Esophagus muscularis mucosa (tissue), 4 donors: ENCODE measurements at regions not wholly inside any gene's neighbourhood (a gene's known extent, or its start where the extent isn't known, plus 50 kb on each side); places are given as distances from the start of the nearest gene placed in this dataset.

ENCODE experiments used
- DNase-seq: peaks from one replicate; pipeline ENCODE4 v3.0.0-alpha.2; 2017; ENCODE audit errors: extremely low spot score
- H3K27ac ChIP-seq, 4 donors: fragments of 200-600 bp; sonication (generic); replicated peaks in 1 of 4; 1 replicate in 3 of 4; 2 replicates in 1 of 4; pipeline ENCODE4 v1.5.1; 2016 to 2019; ENCODE audit warnings: mild to moderate bottlenecking in 1 of 4
- H3K27me3 ChIP-seq, 4 donors: fragments of 200-600 bp; sonication (generic); one replicate each; pipeline versions ENCODE4 v1.5.1 to v1.6.0; 2016 to 2019
- H3K36me3 ChIP-seq, 4 donors: fragments of 200-600 bp; sonication (generic); one replicate each; pipeline ENCODE4 v1.5.1; 2016 to 2019
- H3K4me1 ChIP-seq, 4 donors: fragments of 200-600 bp; sonication (generic); one replicate each; pipeline ENCODE4 v1.5.1; 2016 to 2019
- H3K4me3 ChIP-seq, 4 donors: fragments of 200-600 bp; sonication (generic); 1 replicate in 2 of 4; 2 replicates in 2 of 4; pipeline ENCODE4 v1.5.1; 2016 to 2019; ENCODE audit warnings: mild to moderate bottlenecking in 4 of 4, moderate library complexity in 1 of 4
- H3K9me3 ChIP-seq, 4 donors: fragments of 200-600 bp; sonication (generic); 1 replicate in 3 of 4; 2 replicates in 1 of 4; pipeline ENCODE4 v1.5.1; 2016 to 2019
- EP300 ChIP-seq: sonication (generic); formaldehyde crosslinking; IDR thresholded peaks from one replicate; pipeline ENCODE4 v1.6.1; 2017; ENCODE audit warnings: antibody characterized with exemption
- POLR2A ChIP-seq: fragments of 450-650 bp; IDR thresholded peaks from one replicate; pipeline ENCODE4 v1.6.1; 2017; ENCODE audit warnings: antibody characterized with exemption, moderate library complexity, mild to moderate bottlenecking, low read depth
- POLR2AphosphoS5 ChIP-seq, 2 donors: sonication (generic); formaldehyde crosslinking; IDR thresholded peaks; one replicate each; pipeline ENCODE4 v1.6.1; 2017; ENCODE audit warnings: antibody characterized with exemption in 2 of 2
- WGBS: methylation state at CpG from one replicate; pipeline ENCODE4 v1.1.5; 2018; 5-methylcytosine and 5-hydroxymethylcytosine counted together
- intact Hi-C: fragments of 100-400 bp; cut with DNase I; formaldehyde crosslinking; loops from one replicate; pipeline ENCODE4 v1.15.1; 2023
- TF ChIP-seq, protein P1 (sequence below), 3 experiments: fragments of 200-600 bp in 2 of 3; fragments of 450-650 bp in 1 of 3; sonication (generic) in 2 of 3; IDR thresholded peaks; one replicate each; pipeline ENCODE4 v1.5.1; 2017 to 2019; ENCODE audit warnings: antibody characterized with exemption in 3 of 3, mild to moderate bottlenecking in 2 of 3, moderate library complexity in 1 of 3

DNA sequence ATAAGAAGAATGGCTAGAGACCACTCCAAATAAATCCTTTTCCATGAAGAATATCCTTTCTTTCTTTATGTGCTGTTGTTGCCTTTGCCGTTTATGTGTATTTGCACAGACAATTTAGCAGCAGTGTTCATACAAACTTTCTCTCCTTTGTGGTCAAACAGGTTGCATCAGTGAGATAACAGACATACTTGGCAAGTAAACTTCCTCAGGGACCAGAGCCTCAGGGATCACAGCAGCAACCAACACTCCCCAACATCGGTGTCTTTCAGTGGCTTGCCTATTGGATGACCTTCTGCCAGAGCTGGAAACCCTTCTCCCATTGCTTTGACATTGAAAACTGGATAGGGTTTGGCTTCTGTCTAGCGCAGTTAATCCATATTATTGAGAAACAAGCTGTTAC is 252.2 kb downstream of the BTG1 start:
- intact Hi-C loops = no loop called here
- H3K36me3 ChIP-seq = no peaks in the 10 kb centered on the region
- TF ChIP-seq, protein P1, sequence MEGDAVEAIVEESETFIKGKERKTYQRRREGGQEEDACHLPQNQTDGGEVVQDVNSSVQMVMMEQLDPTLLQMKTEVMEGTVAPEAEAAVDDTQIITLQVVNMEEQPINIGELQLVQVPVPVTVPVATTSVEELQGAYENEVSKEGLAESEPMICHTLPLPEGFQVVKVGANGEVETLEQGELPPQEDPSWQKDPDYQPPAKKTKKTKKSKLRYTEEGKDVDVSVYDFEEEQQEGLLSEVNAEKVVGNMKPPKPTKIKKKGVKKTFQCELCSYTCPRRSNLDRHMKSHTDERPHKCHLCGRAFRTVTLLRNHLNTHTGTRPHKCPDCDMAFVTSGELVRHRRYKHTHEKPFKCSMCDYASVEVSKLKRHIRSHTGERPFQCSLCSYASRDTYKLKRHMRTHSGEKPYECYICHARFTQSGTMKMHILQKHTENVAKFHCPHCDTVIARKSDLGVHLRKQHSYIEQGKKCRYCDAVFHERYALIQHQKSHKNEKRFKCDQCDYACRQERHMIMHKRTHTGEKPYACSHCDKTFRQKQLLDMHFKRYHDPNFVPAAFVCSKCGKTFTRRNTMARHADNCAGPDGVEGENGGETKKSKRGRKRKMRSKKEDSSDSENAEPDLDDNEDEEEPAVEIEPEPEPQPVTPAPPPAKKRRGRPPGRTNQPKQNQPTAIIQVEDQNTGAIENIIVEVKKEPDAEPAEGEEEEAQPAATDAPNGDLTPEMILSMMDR (IDR thresholded peaks at IDR 0.05) = no peak
- TF ChIP-seq POLR2AphosphoS5 (IDR thresholded peaks at IDR 0.05) = no peak
- no peak for TF ChIP-seq EP300
- TF ChIP-seq POLR2A = no peak
- no peak overlapping the region for H3K4me3 ChIP-seq
- no peaks in the 10 kb centered on the region for H3K9me3 ChIP-seq
- no peak for DNase-seq
- H3K4me1 ChIP-seq = peaks cover 0 to 13% (median 8%) of the 10 kb centered on the region in 4 donors
- WGBS = 91% methylated on average over 3 of the region's 3 CpGs
- H3K27ac ChIP-seq = no peak overlapping the region
- no peaks in the 10 kb centered on the region for H3K27me3 ChIP-seq

DNA sequence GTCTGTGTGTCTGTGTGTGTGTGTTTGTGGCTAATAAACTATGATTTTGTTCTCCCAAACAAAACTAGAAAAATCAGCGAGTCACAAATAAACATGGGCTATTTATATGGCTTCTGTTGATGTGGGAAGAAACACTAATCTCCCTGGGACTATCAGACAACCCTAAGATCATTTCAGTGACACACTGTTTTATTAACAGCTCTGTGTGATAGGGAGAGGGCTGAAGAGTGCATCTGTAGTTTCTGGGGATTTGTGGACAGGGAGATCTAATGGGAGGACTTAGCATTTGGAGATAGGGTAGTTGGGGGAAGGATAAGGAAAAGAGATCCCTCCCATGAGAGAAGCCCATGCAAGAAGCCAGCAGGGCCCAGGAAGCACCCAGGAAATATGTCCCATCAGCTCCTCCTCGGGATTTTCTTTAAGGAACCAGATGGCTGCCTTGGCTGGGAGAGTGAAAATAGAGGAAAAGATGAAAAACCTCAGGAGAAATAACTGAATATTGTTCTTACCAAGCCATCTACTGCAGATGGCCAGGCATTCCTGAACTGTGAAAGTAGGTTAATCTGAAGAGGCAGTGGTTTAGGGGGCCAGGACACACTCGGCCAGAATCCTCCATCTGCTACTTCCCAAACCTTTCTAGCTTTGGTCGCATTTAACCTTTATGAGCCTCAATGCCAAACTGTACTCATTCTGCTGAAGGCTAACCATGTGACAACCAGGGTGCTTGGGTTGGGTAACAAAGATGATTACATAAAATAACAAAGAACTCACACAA is 253.4 kb downstream of the BTG1 start:
- Histone ChIP-seq H3K4me1 (peaks cover 0 to 13% (median 8%) of the 10 kb centered on the region in 4 donors), H3K4me3 (no peak overlapping the region), H3K36me3 (no peaks in the 10 kb centered on the region), H3K27ac (no peak overlapping the region), H3K27me3 (no peaks in the 10 kb centered on the region), H3K9me3 (no peaks in the 10 kb centered on the region)
- TF ChIP-seq EP300 (no peak), POLR2A (no peak), POLR2AphosphoS5 (IDR thresholded peaks at IDR 0.05) (no peak)
- TF ChIP-seq, protein P1 (IDR thresholded peaks at IDR 0.05) = no peak
- 66% methylated on average over 4 of the region's 4 CpGs for WGBS
- intact Hi-C loops = no loop called here
- DNase-seq = no peak

DNA sequence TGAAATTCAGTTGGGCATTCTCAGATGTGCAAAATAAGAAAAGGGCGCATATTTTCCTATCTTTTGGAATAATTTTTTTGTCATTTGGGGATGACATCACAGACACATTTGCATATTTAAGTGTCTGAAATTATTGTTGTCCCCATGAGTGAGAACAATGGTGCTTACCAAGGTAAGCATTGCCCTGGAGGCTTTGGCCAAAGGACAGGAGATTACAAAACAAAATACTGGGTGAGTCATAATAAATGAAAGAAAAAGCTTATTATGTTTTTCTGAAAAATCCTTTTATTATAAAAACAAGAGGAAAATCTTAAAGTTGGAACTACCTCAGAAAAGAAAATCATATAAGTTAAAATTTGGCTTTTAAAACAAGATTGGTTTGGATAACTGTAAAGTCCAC is 254.9 kb downstream of the BTG1 start:
- H3K36me3 ChIP-seq = no peaks in the 10 kb centered on the region
- WGBS = 94% methylated on average over 1 of the region's 1 CpG

DNA sequence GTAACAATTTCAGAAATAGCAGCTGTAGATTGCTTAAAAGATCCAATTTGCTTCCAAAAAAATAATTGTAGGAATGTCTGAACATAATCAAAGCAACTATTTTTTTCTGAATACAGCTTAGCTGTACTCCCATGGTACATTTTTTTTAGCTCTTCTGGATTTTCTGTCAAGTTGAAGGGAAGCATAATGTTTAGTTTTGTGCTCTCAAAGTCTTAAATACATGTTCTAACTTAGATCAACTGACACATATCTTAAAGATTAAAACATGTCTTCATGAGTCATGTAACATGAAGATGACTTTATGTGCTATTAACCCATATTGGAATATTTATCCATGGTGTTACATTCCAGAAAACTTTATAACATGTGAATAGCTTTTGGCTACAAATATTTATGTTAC is 255.7 kb downstream of the BTG1 start:
- no peaks in the 10 kb centered on the region for H3K9me3 ChIP-seq
- H3K27me3 ChIP-seq = no peaks in the 10 kb centered on the region
- H3K4me1 ChIP-seq = no peaks in the 10 kb centered on the region
- no peak overlapping the region for H3K4me3 ChIP-seq
- H3K27ac ChIP-seq = no peak overlapping the region
- no peak for DNase-seq
- TF ChIP-seq EP300 = no peak
- TF ChIP-seq POLR2A = no peak
- TF ChIP-seq, protein P1 (IDR thresholded peaks at IDR 0.05) = no peak
- no peak for TF ChIP-seq POLR2AphosphoS5 (IDR thresholded peaks at IDR 0.05)
- H3K36me3 ChIP-seq = no peaks in the 10 kb centered on the region
- intact Hi-C loops = no loop called here

More for the DNA sequence above, 254.9 kb downstream of the BTG1 start:
- intact Hi-C loops = no loop called here
- no peaks in the 10 kb centered on the region for H3K4me1 ChIP-seq
- no peak overlapping the region for H3K27ac ChIP-seq
- DNase-seq = no peak
- no peaks in the 10 kb centered on the region for H3K9me3 ChIP-seq
- TF ChIP-seq EP300 (no peak), POLR2AphosphoS5 (IDR thresholded peaks at IDR 0.05) (no peak), POLR2A (no peak)
- TF ChIP-seq, protein P1 (IDR thresholded peaks at IDR 0.05) = no peak
- no peak overlapping the region for H3K4me3 ChIP-seq
- H3K27me3 ChIP-seq = no peaks in the 10 kb centered on the region

DNA sequence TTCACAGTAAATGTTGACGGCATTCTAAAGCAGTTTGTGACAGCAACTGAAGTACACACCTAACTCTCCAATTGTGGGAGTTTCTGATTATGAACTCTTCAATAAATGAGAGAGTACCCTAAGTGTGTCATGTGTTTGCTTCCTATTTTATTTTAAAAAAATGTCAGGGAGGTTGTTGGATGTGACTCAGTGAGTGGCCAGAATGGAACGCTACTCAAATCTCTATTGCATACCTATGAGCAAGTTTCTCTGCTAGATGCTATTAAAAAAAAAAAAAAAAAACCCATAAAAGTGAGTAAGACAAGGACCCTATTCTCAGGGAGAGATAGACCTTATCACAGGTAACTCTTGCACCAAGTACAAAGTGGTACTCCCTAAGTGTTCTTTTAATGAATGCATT is 256.6 kb downstream of the BTG1 start:
- intact Hi-C loops = no loop called here
- H3K27me3 ChIP-seq = no peaks in the 10 kb centered on the region
- no peaks in the 10 kb centered on the region for H3K9me3 ChIP-seq
- 95% methylated on average over 2 of the region's 2 CpGs for WGBS
- no peaks in the 10 kb centered on the region for H3K36me3 ChIP-seq
- no peaks in the 10 kb centered on the region for H3K4me1 ChIP-seq
- TF ChIP-seq, protein P1 (IDR thresholded peaks at IDR 0.05) = no peak
- no peak for TF ChIP-seq POLR2AphosphoS5 (IDR thresholded peaks at IDR 0.05)
- TF ChIP-seq POLR2A = no peak
- no peak for TF ChIP-seq EP300
- DNase-seq = no peak
- H3K27ac ChIP-seq = no peak overlapping the region
- no peak overlapping the region for H3K4me3 ChIP-seq
